Gastrocnemius medialis (tissue), 4 donors: ENCODE measurements at regions not wholly inside any gene's neighbourhood (a gene's known extent, or its start where the extent isn't known, plus 50 kb on each side); places are given as distances from the start of the nearest gene placed in this dataset.
A peak's percentile ranks its signal among the peaks of the same experiment; 100 is the strongest.
"Not testable (repeated sequence)": the region's sequence is repeated elsewhere in the genome, so short reads cannot be mapped to it uniquely, and the experiment has no call there.

ENCODE experiments used
- ATAC-seq, 2 donors: fragments of 150-250 bp; one replicate each; pipeline ENCODE4 v1.9.1; 2016
- DNase-seq, 2 donors: peaks; one replicate each; pipeline ENCODE4 v3.0.0-alpha.2; 2019
- H3K27ac ChIP-seq, 4 donors: fragments of 200-600 bp; sonication (generic); 1 replicate in 1 of 4; 2 replicates in 3 of 4; pipeline ENCODE4 v1.5.1; 2016 to 2018; ENCODE audit warnings: mild to moderate bottlenecking in 2 of 4, moderate library complexity in 1 of 4
- H3K27me3 ChIP-seq, 3 donors: fragments of 200-600 bp; sonication (generic) in 2 of 3; 1 replicate in 1 of 3; 2 replicates in 2 of 3; pipeline versions ENCODE4 v1.5.1 to v1.6.0; 2016 to 2019; ENCODE audit warnings: mild to moderate bottlenecking in 1 of 3, moderate library complexity in 1 of 3
- H3K36me3 ChIP-seq, 2 donors: fragments of 200-600 bp; sonication (generic) in 1 of 2; one replicate each; pipeline ENCODE4 v1.5.1; 2017 to 2018
- H3K4me1 ChIP-seq, 2 donors: fragments of 200-600 bp; sonication (generic) in 1 of 2; one replicate each; pipeline ENCODE4 v1.5.1; 2016 to 2017; ENCODE audit warnings: mild to moderate bottlenecking in 2 of 2
- H3K4me3 ChIP-seq, 4 donors: fragments of 200-600 bp; sonication (generic) in 3 of 4; 1 replicate in 1 of 4; 2 replicates in 3 of 4; pipeline ENCODE4 v1.5.1; 2016 to 2019; ENCODE audit warnings: mild to moderate bottlenecking in 2 of 4
- H3K9me3 ChIP-seq, 3 donors: fragments of 200-600 bp; sonication (generic) in 2 of 3; 1 replicate in 1 of 3; 2 replicates in 2 of 3; pipeline ENCODE4 v1.5.1; 2016 to 2019
- CTCF ChIP-seq, 5 experiments: fragments of 450-650 bp in 3 of 5; fragments of 200-600 bp in 2 of 5; sonication (generic) in 2 of 5; IDR thresholded peaks in 4 of 5; conservative IDR thresholded peaks in 1 of 5; 1 replicate in 4 of 5; 2 replicates in 1 of 5; pipeline ENCODE4 v1.5.1; 2016 to 2019; ENCODE audit warnings: antibody characterized with exemption in 5 of 5, mild to moderate bottlenecking in 3 of 5, moderate library complexity in 3 of 5
- POLR2A ChIP-seq, 2 donors: fragments of 450-650 bp; IDR thresholded peaks; one replicate each; pipeline ENCODE4 v1.6.1; 2017; ENCODE audit warnings: antibody characterized with exemption in 2 of 2, mild to moderate bottlenecking in 2 of 2, moderate library complexity in 2 of 2
- in situ Hi-C, 4 donors: fragments of 200-750 bp; cut with MboI; loops; one replicate each; pipeline versions ENCODE4 v1.15.0 to v1.8.0; 2017; ENCODE audit warnings: low sequenced_read_pairs in 4 of 4
- intact Hi-C: fragments of 100-400 bp; cut with DNase I; formaldehyde crosslinking; loops from one replicate; pipeline ENCODE4 v1.15.1; 2023; ENCODE audit warnings: low total_unique reads

DNA sequence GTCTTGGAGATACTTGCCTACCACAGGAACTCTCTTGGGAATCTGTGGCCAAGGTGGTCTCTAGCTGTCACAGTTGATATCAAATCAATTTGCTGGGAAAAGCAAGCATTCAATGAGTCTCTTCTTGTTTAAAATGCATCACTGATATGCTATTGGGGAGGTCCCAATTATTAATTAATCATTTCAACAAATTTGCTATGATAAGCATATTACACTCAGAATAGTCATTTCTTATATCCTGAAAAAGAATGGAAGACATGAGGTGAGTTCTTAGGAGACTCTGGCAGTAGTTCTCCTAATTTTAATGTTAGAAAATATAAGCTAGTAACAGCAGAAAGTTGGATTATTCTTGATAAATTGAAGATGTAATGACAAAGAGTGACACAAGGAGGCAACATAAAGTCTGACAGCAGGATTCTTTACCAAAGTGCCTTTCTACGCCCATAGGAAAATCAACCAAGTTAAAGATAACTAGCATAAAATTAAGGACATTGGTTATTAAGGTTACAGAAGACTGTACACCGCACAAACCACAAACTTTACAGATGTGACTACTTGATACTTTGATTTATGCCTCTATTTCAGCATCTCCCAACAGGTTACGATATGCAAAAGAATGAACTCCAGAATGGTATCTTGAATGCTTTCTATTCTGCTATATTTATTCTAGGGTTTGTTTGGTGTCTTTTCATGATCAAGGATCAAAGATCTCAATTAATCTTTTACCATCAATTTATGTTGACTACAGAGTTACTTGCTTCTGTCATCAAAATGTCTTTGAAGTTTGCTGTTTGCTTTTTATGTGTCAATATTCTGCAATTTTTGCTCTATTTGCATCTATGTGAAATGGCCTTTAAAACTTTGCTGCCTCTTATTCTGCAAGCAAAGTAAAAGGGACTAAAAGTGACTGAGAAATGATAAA, 349.6 kb upstream of the CLEC14A start:
- no peaks in the 10 kb centered on the region for H3K4me1 ChIP-seq
- no peak for ATAC-seq
- in situ Hi-C loops (no loop called here), intact Hi-C loops (no loop called here)
- no peaks in the 10 kb centered on the region for H3K9me3 ChIP-seq
- no peaks in the 10 kb centered on the region for H3K36me3 ChIP-seq
- H3K4me3 ChIP-seq = no peak overlapping the region
- DNase-seq = no peak
- no peaks in the 10 kb centered on the region for H3K27me3 ChIP-seq
- TF ChIP-seq POLR2A (IDR thresholded peaks at IDR 0.05) (no peak), CTCF (IDR thresholded peaks at IDR 0.05 in 4 of 5, conservative IDR thresholded peaks at IDR 0.05 in 1 of 5) (no peak)
- no peak overlapping the region for H3K27ac ChIP-seq

- H3K27ac ChIP-seq, H3K27me3 ChIP-seq, H3K36me3 ChIP-seq, H3K9me3 ChIP-seq, H3K4me3 ChIP-seq, H3K4me1 ChIP-seq, DNase-seq, intact Hi-C loops, in situ Hi-C loops, ATAC-seq: not testable (repeated sequence)
- TF ChIP-seq CTCF (IDR thresholded peaks at IDR 0.05 in 4 of 5, conservative IDR thresholded peaks at IDR 0.05 in 1 of 5) = peak in 1 of 5 experiments; percentile 9
These were observed 344.7 kb upstream of the CLEC14A start for GRCh38 chr14:38600572-38600971.

DNA sequence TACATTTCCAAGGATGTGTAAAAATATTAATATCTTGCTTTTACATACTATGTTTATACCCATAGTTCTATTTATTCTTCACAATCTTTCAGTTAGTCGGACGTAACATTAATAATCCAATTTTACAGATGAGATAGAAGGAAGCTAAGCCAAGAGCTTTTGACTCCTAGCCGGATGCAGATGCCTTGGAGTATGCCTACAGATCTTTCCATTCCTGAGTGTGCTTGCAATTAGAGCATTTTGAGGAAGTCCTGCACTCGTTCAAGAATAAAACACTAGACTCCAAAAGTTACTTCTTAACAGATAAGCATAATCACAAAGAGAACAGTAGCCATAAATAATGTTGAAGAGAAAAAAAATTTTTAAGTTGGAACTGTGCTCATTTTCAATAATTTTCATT, 337.6 kb upstream of the CLEC14A start:
- TF ChIP-seq POLR2A (IDR thresholded peaks at IDR 0.05) (no peak), CTCF (IDR thresholded peaks at IDR 0.05 in 4 of 5, conservative IDR thresholded peaks at IDR 0.05 in 1 of 5) (no peak)
- in situ Hi-C loops (no loop called here), intact Hi-C loops (no loop called here)
- no peaks in the 10 kb centered on the region for H3K36me3 ChIP-seq
- H3K27ac ChIP-seq = peak overlapping the region in 2 of 4 donors; percentile 1 to 28
- DNase-seq (no peak), ATAC-seq (no peak)
- peaks cover 0 to 4% of the 10 kb centered on the region in 2 donors for H3K4me1 ChIP-seq
- H3K9me3 ChIP-seq = no peaks in the 10 kb centered on the region
- no peaks in the 10 kb centered on the region for H3K27me3 ChIP-seq
- no peak overlapping the region for H3K4me3 ChIP-seq

DNA sequence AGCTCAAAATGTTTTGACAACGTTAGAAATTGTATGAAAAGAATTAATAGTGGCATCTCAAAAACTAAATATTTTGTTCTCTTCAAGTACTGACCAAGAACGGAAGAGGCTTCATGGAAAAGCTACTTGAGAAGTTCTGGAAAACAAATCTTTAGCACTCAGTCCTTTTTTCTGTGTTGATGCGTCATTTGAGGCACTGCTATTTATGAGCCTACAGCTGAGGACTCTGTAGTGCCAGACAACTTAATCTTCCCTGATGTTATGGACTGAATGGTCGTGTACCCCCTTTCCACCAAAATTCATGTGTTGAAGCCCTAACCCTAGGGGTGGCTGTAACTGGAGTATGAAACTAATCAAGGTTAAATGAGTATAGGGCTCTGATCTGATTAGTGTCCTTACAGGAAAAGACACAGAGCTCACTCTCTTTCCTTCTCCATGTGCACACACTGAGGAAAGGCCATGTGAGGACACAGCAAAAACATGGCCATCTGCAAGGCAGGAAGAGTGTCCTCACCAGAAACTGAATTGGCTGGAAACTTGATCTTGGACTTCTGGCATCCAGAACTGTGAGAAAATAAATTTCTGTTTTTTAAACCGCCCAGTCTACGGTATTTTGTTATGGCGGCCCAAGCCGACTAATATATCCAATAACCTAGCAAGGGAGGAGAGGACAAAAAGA, 337.0 kb upstream of the CLEC14A start:
- TF ChIP-seq CTCF (IDR thresholded peaks at IDR 0.05 in 4 of 5, conservative IDR thresholded peaks at IDR 0.05 in 1 of 5) (no peak), POLR2A (IDR thresholded peaks at IDR 0.05) (no peak)
- Histone ChIP-seq H3K27me3 (no peaks in the 10 kb centered on the region), H3K36me3 (no peaks in the 10 kb centered on the region), H3K27ac (peak overlapping the region in 2 of 4 donors; percentile 16 to 28), H3K4me1 (peaks cover 0 to 4% of the 10 kb centered on the region in 2 donors), H3K4me3 (no peak overlapping the region), H3K9me3 (no peaks in the 10 kb centered on the region)
- in situ Hi-C loops = no loop called here
- intact Hi-C loops = no loop called here
- ATAC-seq (peak; percentile 47 to 51), DNase-seq (no peak)
